ENCODE measurements at regions not wholly inside any gene's neighbourhood (a gene's known extent, or its start where the extent isn't known, plus 50 kb on each side); places are given as distances from the start of the nearest gene placed in this dataset.
"Not testable (repeated sequence)": the region's sequence is repeated elsewhere in the genome, so short reads cannot be mapped to it uniquely, and the experiment has no call there.

GRCh38 chr1:88317396-88317795 is 366.7 kb upstream of the PKN2 start:
- Histone ChIP-seq H3K4me3 (ENCODE audit: low read depth, low read length) (no peak overlapping the region), H3K9ac (ENCODE audit: low read depth, low read length) (no peak overlapping the region), H3K9me3 (ENCODE audit: control insufficient read depth, insufficient read depth, low read length) (no peaks in the 10 kb centered on the region), H3K27me3 (ENCODE audit: control insufficient read depth, insufficient read depth, low read length) (no peaks in the 10 kb centered on the region), H3K4me1 (ENCODE audit: control insufficient read depth, insufficient read depth, low read length) (no peaks in the 10 kb centered on the region), H3K36me3 (ENCODE audit: control insufficient read depth, insufficient read depth, low read length) (no peaks in the 10 kb centered on the region)

- Histone ChIP-seq H3K36me3 (ENCODE audit: control insufficient read depth, insufficient read depth, low read length) (no peaks in the 10 kb centered on the region), H3K4me3 (ENCODE audit: low read depth, low read length) (no peak overlapping the region), H3K9ac (ENCODE audit: low read depth, low read length) (no peak overlapping the region), H3K4me1 (ENCODE audit: control insufficient read depth, insufficient read depth, low read length) (no peaks in the 10 kb centered on the region), H3K9me3 (ENCODE audit: control insufficient read depth, insufficient read depth, low read length) (no peaks in the 10 kb centered on the region), H3K27me3 (ENCODE audit: control insufficient read depth, insufficient read depth, low read length) (no peaks in the 10 kb centered on the region)
Measured at GRCh38 chr1:88318740-88319139, 365.3 kb upstream of the PKN2 start.

- Histone ChIP-seq H3K9ac (ENCODE audit: low read depth, low read length) (no peak overlapping the region), H3K4me3 (ENCODE audit: low read depth, low read length) (no peak overlapping the region), H3K27me3 (ENCODE audit: control insufficient read depth, insufficient read depth, low read length) (no peaks in the 10 kb centered on the region), H3K4me1 (ENCODE audit: control insufficient read depth, insufficient read depth, low read length) (no peaks in the 10 kb centered on the region), H3K36me3 (ENCODE audit: control insufficient read depth, insufficient read depth, low read length) (no peaks in the 10 kb centered on the region), H3K9me3 (ENCODE audit: control insufficient read depth, insufficient read depth, low read length) (no peaks in the 10 kb centered on the region)
Measured at GRCh38 chr1:88320291-88320690, 363.8 kb upstream of the PKN2 start.

GRCh38 chr1:88321706-88322105 is 362.4 kb upstream of the PKN2 start:
- H3K9ac ChIP-seq (ENCODE audit: low read depth, low read length), result no peak overlapping the region
- no peaks in the 10 kb centered on the region for H3K9me3 ChIP-seq (ENCODE audit: control insufficient read depth, insufficient read depth, low read length)
- H3K4me3 ChIP-seq (ENCODE audit: low read depth, low read length), result no peak overlapping the region
- H3K27me3 ChIP-seq (ENCODE audit: control insufficient read depth, insufficient read depth, low read length), result no peaks in the 10 kb centered on the region
- no peaks in the 10 kb centered on the region for H3K4me1 ChIP-seq (ENCODE audit: control insufficient read depth, insufficient read depth, low read length)
- H3K36me3 ChIP-seq (ENCODE audit: control insufficient read depth, insufficient read depth, low read length), result no peaks in the 10 kb centered on the region

GRCh38 chr1:88324899-88325298 is 359.2 kb upstream of the PKN2 start:
- Histone ChIP-seq H3K4me3 (ENCODE audit: low read depth, low read length) (no peak overlapping the region), H3K4me1 (ENCODE audit: control insufficient read depth, insufficient read depth, low read length) (no peaks in the 10 kb centered on the region), H3K9me3 (ENCODE audit: control insufficient read depth, insufficient read depth, low read length) (no peaks in the 10 kb centered on the region), H3K36me3 (ENCODE audit: control insufficient read depth, insufficient read depth, low read length) (no peaks in the 10 kb centered on the region), H3K27me3 (ENCODE audit: control insufficient read depth, insufficient read depth, low read length) (no peaks in the 10 kb centered on the region), H3K9ac (ENCODE audit: low read depth, low read length) (no peak overlapping the region)

GRCh38 chr1:88327391-88328267 is 356.4 kb upstream of the PKN2 start:
- Histone ChIP-seq H3K4me3 (ENCODE audit: low read depth, low read length) (no peak overlapping the region), H3K27me3 (ENCODE audit: control insufficient read depth, insufficient read depth, low read length) (no peaks in the 10 kb centered on the region), H3K36me3 (ENCODE audit: control insufficient read depth, insufficient read depth, low read length) (no peaks in the 10 kb centered on the region), H3K9me3 (ENCODE audit: control insufficient read depth, insufficient read depth, low read length) (no peaks in the 10 kb centered on the region), H3K4me1 (ENCODE audit: control insufficient read depth, insufficient read depth, low read length) (no peaks in the 10 kb centered on the region), H3K9ac (ENCODE audit: low read depth, low read length) (no peak overlapping the region)

GRCh38 chr1:88330201-88330600 is 353.9 kb upstream of the PKN2 start:
- no peaks in the 10 kb centered on the region for H3K36me3 ChIP-seq (ENCODE audit: control insufficient read depth, insufficient read depth, low read length)
- H3K9ac ChIP-seq (ENCODE audit: low read depth, low read length), result no peak overlapping the region
- H3K27me3 ChIP-seq (ENCODE audit: control insufficient read depth, insufficient read depth, low read length), result no peaks in the 10 kb centered on the region
- H3K4me1 ChIP-seq (ENCODE audit: control insufficient read depth, insufficient read depth, low read length), result no peaks in the 10 kb centered on the region
- H3K4me3 ChIP-seq (ENCODE audit: low read depth, low read length), result no peak overlapping the region
- H3K9me3 ChIP-seq (ENCODE audit: control insufficient read depth, insufficient read depth, low read length), result no peaks in the 10 kb centered on the region

- Histone ChIP-seq H3K36me3 (ENCODE audit: control insufficient read depth, insufficient read depth, low read length) (no peaks in the 10 kb centered on the region), H3K27me3 (ENCODE audit: control insufficient read depth, insufficient read depth, low read length) (no peaks in the 10 kb centered on the region), H3K9ac (ENCODE audit: low read depth, low read length) (no peak overlapping the region), H3K9me3 (ENCODE audit: control insufficient read depth, insufficient read depth, low read length) (no peaks in the 10 kb centered on the region), H3K4me3 (ENCODE audit: low read depth, low read length) (no peak overlapping the region), H3K4me1 (ENCODE audit: control insufficient read depth, insufficient read depth, low read length) (no peaks in the 10 kb centered on the region)
Measured at GRCh38 chr1:88333086-88333695, 350.9 kb upstream of the PKN2 start.

GRCh38 chr1:88341447-88341846 is 342.6 kb upstream of the PKN2 start:
- Histone ChIP-seq H3K4me3 (ENCODE audit: low read depth, low read length) (no peak overlapping the region), H3K4me1 (ENCODE audit: control insufficient read depth, insufficient read depth, low read length) (no peaks in the 10 kb centered on the region), H3K9me3 (ENCODE audit: control insufficient read depth, insufficient read depth, low read length) (no peaks in the 10 kb centered on the region), H3K36me3 (ENCODE audit: control insufficient read depth, insufficient read depth, low read length) (no peaks in the 10 kb centered on the region), H3K9ac (ENCODE audit: low read depth, low read length) (no peak overlapping the region), H3K27me3 (ENCODE audit: control insufficient read depth, insufficient read depth, low read length) (no peaks in the 10 kb centered on the region)

- H3K9me3 ChIP-seq (ENCODE audit: control insufficient read depth, insufficient read depth, low read length); H3K4me3 ChIP-seq (ENCODE audit: low read depth, low read length); H3K27me3 ChIP-seq (ENCODE audit: control insufficient read depth, insufficient read depth, low read length); H3K36me3 ChIP-seq (ENCODE audit: control insufficient read depth, insufficient read depth, low read length); H3K4me1 ChIP-seq (ENCODE audit: control insufficient read depth, insufficient read depth, low read length); H3K9ac ChIP-seq (ENCODE audit: low read depth, low read length): not testable (repeated sequence)
Measured at GRCh38 chr1:88342081-88342480, 342.0 kb upstream of the PKN2 start.

GRCh38 chr1:88350648-88351047 is 333.4 kb upstream of the PKN2 start:
- Histone ChIP-seq H3K4me1 (ENCODE audit: control insufficient read depth, insufficient read depth, low read length) (no peaks in the 10 kb centered on the region), H3K4me3 (ENCODE audit: low read depth, low read length) (no peak overlapping the region), H3K9ac (ENCODE audit: low read depth, low read length) (no peak overlapping the region), H3K9me3 (ENCODE audit: control insufficient read depth, insufficient read depth, low read length) (no peaks in the 10 kb centered on the region), H3K36me3 (ENCODE audit: control insufficient read depth, insufficient read depth, low read length) (no peaks in the 10 kb centered on the region), H3K27me3 (ENCODE audit: control insufficient read depth, insufficient read depth, low read length) (no peaks in the 10 kb centered on the region)

GRCh38 chr1:88351960-88352359 is 332.1 kb upstream of the PKN2 start:
- Histone ChIP-seq H3K27me3 (ENCODE audit: control insufficient read depth, insufficient read depth, low read length) (no peaks in the 10 kb centered on the region), H3K9me3 (ENCODE audit: control insufficient read depth, insufficient read depth, low read length) (no peaks in the 10 kb centered on the region), H3K4me1 (ENCODE audit: control insufficient read depth, insufficient read depth, low read length) (no peaks in the 10 kb centered on the region), H3K4me3 (ENCODE audit: low read depth, low read length) (no peak overlapping the region), H3K36me3 (ENCODE audit: control insufficient read depth, insufficient read depth, low read length) (no peaks in the 10 kb centered on the region), H3K9ac (ENCODE audit: low read depth, low read length) (no peak overlapping the region)
